GM18498 (cell line): ENCODE measurements at regions not wholly inside any gene's neighbourhood (a gene's known extent, or its start where the extent isn't known, plus 50 kb on each side); places are given as distances from the start of the nearest gene placed in this dataset.
A peak's percentile ranks its signal among the peaks of the same experiment; 100 is the strongest.

Experiments
- ATAC-seq: cut with Tn5 transposase; IDR thresholded peaks from one replicate; pipeline ENCODE4 v1.9.1; 2021; ENCODE audit warnings: mild to moderate bottlenecking, moderate library complexity; ENCODE audit not compliant: unreplicated experiment

- no peak for ATAC-seq
Measured at GRCh38 chr2:136377423-136378382, 259.8 kb upstream of the CXCR4 start.

DNA sequence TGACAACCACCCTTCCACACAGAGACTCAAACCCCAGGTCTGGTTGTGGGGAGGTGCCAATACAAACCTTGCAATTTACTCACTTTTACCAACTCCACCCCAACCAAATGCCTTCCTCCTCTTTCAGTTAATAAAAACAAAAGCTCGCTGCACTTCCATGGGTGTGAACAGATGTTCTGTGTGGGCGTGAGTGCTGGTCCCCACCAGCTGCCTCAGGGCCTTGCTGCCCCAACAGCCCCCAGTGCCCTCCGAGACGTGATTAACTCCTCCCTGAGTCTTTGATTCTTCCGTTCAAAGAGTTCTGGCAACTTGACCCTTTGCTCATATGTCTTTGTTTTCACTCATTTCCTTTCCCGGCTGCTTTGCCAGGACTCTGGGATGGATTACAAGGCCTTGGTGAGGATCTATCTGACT lies 258.9 kb upstream of the CXCR4 start:
- ATAC-seq, result no peak

GRCh38 chr2:136376211-136376610 lies 258.3 kb upstream of the CXCR4 start:
- no peak for ATAC-seq

DNA sequence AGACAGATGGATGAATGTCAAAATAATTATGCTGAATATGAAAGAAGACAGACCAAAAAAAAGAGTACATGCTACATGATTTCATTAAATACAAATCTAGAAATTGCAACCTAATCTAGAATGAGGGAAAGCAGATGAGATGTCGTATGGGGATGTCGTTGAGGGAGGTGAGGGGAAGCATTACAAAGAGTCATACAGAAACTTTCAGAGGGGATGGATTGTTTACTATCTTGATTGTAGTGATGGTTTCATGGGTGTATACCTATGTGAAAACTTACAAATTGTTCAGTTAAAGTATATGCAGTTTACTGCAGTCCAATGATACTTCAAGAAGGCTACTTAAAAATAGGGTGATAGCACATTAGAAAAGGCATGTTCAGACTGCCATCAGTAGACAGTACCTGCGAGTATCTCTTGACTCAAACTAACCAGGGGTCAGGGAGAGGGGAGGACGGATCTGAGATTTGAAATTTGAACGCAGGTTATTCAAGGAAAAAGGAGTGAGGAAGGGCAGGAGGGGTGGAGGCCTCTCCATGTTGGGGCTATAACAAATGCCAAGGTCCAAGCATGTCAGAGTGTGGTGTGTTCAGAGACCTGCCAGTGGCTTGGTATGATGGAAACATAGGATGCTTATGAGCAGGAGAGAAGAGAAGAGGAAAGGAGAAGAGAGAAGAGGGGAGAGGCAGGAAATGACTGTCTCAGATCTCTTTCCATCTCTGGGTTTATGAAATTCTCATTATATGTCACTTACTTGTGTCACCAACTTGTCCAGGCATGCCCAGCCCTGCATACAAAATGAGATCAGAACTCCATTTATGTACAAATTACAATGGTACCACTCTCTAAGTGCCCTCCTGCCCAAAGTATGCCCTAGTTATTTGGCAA lies 257.3 kb upstream of the CXCR4 start:
- ATAC-seq, result peak; percentile 63

- no peak for ATAC-seq
Measured at GRCh38 chr2:136373841-136374240, 255.9 kb upstream of the CXCR4 start.

DNA sequence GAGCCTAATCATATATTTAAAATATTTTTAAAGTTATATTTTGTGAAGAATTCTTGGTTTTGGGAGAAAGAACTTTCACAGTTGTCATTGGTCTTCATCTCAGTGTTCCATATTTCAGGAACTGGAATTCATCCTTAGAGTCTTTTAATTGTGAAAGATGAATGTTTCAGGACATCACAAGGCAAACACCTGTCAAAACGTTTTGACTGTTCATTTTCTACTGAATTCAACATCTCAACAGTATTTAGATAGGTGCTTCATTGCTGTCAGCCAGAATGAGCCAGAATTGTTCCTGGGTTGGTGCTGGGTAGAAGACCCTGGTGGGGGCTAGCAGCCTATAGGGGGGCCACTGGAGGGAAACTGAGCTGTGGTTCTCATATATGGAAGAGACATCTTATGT lies 255.1 kb upstream of the CXCR4 start:
- no peak for ATAC-seq

DNA sequence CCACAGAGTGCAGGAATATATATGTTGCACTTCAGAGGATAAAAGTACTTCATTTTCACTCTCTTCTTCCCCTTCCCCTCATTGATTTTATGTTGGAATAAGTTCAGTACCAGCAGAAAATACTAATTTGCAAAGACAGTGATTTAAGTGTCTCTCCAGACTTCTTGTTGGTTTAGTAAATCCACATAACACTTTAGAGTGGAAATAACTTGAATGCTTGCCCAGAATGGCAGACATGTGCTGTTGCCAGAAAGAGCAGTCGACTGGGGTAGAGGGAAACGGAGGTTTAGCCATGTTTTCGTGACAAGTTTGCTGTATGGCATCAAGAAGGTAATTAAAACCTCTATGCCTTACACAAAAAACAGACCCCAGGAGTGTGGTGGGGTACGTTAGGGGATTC lies 246.0 kb upstream of the CXCR4 start:
- no peak for ATAC-seq

GRCh38 chr2:136363470-136363869 lies 245.5 kb upstream of the CXCR4 start:
- no peak for ATAC-seq

DNA sequence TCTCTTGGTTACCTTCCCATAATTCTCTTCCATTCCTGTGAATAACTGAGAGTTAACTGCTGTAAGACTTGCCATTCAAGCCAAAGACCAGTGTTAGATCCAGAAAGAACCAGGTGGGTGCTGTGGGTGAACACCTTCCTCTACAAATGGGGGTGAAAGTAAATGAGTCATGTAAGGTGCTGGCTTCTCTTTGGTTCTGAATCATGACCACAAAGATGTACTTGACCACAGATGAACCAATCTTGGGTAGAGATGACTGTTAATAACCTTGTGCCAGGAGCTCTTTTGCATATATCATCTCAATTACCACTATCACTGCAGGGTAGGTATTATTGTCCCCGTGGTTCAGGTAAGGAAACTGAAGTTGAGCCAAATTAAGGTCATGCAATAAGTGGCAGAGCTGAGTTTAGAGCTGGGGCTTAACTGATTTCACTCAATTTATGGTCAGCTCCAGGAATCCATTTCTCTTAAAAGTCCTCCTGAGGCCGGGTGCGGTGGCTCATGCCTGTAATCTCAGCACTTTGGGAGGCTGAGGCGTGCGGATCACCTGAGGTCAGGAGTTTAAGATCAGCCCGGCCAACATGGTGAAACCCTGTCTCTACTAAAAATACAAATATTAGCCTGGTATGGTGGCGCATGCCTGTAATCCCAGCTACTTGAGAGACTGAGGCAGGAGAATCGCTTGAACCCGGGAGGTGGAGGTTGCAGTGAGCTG lies 244.9 kb upstream of the CXCR4 start:
- peak; percentile 97 for ATAC-seq

DNA sequence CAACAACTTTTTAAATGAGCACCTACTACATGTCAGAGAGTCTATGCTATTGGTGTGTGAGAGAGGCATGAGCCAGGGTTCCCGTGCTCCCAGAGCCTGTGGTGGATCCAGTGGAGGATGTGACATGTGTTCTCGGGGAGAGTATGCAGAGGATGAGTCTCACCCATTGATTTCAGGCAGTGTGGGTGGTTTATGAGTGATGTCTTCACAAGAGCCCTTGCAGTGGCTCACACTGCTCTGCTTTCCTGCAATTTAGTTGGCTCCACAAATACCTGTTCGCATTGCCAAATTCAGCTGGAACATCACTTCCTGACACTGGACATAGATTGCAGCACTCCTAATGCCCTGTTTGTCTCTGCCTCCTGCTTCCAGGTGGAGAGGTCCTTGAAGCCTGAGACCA lies 243.6 kb upstream of the CXCR4 start:
- no peak for ATAC-seq

- ATAC-seq, result no peak
Measured at GRCh38 chr2:136360790-136361189, 242.8 kb upstream of the CXCR4 start.

DNA sequence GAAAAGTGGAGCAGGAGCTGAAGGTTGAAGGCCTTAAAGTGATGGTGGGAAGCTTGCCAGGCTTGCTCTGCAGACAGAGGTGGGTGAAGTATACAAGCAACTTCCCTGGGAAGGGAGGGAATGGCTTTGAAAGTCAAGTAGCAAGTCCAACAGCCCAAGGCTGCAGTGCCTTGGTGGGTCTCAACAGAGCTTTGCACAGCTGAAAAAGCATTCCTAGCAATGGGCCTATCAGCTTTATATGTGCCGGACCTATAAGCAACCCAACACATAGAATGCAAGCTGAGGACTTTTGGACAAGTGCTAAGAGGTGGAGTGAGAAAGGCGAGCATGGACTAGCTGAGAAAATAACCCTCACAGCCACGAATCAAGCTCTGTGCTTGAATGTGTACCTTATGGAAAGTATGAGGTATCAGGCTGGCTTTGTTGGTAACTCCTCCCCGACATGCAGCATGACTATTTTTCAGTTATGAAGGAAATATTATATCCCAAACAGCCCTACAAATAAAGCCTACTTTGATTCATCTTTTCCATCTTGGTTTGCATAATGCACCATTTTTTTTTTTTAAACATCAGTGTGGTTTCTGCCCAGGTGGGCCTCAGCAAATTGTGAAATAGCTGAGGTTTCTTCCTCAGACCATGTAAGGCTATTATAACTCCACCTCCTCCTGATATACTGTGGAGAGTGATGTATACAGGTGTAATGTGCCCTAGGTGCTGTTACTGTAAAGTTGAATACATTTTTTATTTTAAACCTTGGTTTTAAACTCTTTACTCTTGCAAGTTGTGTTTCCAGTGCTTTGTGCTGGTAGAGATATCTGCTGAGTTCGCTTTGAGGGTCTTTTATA lies 241.4 kb upstream of the CXCR4 start:
- ATAC-seq, result no peak

DNA sequence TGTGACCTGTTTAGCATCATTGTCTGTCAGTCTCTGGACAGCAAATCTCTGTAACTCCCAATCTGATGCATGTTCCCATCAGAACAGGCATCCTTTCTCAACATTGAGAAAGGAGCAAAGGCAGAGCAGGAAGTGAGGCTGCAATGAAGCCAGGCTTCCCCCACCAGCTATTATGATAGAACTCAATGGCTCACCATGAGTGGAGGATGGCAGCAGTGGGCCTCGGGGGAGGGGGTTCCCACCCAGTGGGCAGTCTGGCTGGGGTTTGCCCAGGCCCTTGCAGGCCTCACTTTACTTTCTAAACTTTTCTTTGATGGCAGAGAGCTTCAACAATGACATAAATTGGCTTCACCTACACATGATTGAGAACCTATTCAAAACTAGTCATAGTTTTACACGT lies 240.6 kb upstream of the CXCR4 start:
- no peak for ATAC-seq

- ATAC-seq, result no peak
Measured at GRCh38 chr2:136357007-136357380, 239.0 kb upstream of the CXCR4 start.

DNA sequence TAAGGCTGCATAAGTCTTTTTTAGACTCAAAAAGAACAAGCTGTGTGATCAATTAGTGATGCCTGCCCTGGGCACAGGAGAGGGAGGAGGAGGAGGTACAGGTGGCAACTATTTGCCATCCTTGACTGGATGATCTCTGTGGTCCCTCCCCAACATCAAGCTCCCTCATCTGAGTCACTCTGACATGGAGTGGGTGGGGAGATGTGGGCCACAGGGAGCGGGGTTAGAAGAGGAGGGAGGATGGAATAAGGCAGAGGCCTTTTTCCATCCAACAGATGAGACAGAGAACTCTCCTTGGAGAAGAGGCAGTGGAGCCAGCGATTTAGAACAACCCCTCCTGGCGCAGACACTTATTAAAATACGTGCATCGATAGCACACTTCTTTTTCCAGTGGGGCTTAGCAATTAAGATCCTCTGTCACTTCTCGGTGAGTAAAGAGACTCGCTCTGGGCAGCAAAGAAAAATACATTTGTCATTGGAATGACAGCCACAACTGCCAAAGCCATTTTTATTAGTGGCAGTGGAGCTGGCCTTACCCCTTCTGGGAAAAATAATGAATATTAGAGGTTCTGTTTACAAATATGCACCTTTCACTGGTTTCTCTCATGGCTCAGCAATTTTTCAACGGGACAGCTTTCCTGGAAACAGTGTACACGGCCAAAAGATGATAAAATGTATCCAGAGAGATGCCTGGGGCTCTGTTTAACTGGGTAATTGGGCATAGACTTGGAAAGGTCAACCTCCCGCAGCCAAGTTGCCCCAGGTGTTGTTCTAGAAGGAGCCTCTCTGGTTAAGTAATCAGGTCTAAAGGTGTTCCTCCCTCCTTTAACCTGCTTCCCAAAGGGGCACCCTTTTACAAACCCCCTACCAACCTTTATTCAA lies 238.4 kb upstream of the CXCR4 start:
- no peak for ATAC-seq

DNA sequence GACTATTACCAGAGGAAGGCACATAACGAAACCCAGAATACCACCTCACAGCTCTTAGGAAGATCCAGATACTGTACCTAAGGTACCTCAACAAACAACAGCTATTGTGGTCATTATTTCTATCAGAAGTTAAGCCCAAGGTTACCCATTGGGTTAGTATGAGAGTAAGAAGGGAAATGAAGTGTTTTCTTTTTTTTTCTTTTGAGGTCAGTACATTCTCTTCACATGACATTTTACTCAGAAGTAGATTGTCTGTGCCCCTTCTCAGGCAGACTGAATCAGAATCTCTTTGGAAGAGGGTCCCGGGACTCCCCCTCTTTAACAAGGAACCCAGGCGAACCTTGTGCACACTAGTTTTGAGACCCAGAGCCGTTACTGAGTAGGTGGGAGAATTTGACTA lies 233.7 kb upstream of the CXCR4 start:
- no peak for ATAC-seq

DNA sequence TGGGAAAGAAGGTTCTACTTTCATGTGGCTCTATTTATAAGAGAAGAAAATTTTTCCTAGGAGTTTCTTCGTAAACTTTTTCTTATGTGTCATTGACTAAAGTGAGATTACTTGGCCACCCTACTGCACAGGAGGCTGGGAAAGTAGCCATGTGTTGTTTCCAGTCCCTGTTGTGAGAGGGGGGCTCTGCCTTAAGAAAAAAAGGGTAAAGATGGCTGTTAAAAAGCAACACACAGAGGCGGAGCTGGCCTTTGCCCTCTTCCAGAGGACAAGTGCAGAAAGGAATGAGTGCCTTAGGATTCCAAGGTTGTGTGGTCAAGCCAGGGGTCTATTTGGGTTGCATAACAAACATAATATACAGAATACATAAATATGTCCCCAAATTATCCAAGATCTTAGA lies 230.0 kb upstream of the CXCR4 start:
- no peak for ATAC-seq

DNA sequence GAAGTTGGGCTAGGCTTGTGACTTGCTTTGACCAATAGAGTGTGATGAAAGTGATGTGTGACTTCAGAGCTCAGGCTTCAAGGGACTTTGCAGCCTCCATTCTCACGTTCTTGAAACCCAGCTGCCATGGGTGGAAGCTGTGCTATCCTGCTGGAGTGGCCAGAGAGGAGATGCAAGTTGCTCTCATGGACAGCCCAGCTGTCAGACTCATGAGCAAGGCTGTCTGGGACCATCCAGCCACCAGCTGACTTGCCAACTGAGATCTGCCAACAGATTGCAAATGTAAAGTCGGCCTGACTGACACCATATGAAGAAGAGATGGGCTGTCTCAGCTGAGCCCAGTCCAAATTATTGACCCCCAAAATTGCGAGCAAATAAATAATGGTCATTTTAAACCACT lies 226.4 kb upstream of the CXCR4 start:
- no peak for ATAC-seq

DNA sequence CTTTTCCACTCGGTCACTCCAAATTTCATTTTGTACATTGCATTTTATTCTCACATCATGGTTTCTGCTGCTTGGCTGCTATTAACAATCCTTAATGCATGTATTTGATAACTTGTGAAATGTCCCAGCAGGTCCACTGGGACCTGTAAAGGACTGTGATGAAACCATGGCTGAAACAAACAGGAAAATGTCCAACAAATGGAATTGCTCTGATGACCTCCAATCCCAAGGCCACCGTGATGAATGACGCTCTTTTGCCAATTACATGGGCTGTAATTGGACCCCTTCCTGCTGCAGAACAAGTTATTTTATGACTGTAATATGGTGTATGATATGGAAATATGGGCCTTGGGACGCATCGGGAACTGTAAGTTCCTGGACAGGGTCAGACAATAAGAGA lies 224.2 kb upstream of the CXCR4 start:
- no peak for ATAC-seq
